ENCODE measurements at regions not wholly inside any gene's neighbourhood (a gene's known extent, or its start where the extent isn't known, plus 50 kb on each side); places are given as distances from the start of the nearest gene placed in this dataset.

DNA sequence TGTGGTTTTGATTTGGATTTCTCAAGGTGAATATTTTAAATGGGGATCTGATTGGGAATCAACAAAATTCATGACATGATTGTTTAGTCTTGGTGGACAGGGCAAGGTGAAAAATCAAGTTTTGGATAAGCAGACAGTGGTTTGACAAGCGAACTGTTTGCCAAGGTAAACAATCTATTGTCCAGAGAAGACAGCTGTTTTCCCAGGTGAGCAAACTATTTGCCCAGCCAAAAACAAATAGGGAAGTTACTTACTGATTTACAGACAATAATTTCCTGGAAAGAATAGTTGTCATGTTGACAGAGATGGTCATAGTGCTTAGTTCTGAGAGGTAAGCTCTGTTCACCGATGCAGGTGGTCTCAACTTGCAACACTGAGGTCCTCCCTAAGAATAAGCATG lies 94.0 kb upstream of the STEAP1B start:
- H3K36me3 ChIP-seq (ENCODE audit: control insufficient read depth, insufficient read depth, low read length) = no peaks in the 10 kb centered on the region
- H3K4me3 ChIP-seq (ENCODE audit: low read depth, low read length) = no peak overlapping the region
- ChIA-PET CTCF (interaction anchor here (1.1 to 1.4 kb wide), 2 partner anchors 34 to 493 kb away, joined by 3 read pairs; no protein-coding TSS in a partner anchor), POLR2A (no interaction called here)
- TF ChIP-seq, protein P1, sequence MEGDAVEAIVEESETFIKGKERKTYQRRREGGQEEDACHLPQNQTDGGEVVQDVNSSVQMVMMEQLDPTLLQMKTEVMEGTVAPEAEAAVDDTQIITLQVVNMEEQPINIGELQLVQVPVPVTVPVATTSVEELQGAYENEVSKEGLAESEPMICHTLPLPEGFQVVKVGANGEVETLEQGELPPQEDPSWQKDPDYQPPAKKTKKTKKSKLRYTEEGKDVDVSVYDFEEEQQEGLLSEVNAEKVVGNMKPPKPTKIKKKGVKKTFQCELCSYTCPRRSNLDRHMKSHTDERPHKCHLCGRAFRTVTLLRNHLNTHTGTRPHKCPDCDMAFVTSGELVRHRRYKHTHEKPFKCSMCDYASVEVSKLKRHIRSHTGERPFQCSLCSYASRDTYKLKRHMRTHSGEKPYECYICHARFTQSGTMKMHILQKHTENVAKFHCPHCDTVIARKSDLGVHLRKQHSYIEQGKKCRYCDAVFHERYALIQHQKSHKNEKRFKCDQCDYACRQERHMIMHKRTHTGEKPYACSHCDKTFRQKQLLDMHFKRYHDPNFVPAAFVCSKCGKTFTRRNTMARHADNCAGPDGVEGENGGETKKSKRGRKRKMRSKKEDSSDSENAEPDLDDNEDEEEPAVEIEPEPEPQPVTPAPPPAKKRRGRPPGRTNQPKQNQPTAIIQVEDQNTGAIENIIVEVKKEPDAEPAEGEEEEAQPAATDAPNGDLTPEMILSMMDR (IDR thresholded peaks at IDR 0.05; ENCODE audit: insufficient read depth, low read depth, low read length) = no peak
- DNase-seq (ENCODE audit: low read depth) = no peak
- H3K27me3 ChIP-seq (ENCODE audit: control insufficient read depth, insufficient read depth, low read length) = no peaks in the 10 kb centered on the region

DNA sequence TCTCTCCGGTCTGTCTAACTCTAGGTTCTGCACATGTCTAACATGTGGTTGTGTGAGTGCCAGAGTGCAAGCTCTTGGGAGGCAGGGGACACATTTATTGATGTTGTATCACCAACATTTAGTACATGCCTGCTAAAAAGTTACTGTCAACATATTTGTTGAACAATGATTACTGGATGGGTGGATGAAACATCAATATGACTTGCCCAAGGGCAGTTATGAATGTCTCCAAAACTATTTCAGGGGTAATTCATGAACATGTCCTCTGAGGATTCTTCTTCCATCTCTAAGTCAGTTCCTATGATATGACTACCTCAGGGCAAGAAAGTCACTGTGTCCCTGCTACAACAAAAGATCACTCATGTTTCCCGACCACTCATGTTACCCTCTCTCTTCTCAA lies 91.3 kb upstream of the STEAP1B start:
- Histone ChIP-seq H3K27me3 (ENCODE audit: control insufficient read depth, insufficient read depth, low read length) (no peaks in the 10 kb centered on the region), H3K36me3 (ENCODE audit: control insufficient read depth, insufficient read depth, low read length) (no peaks in the 10 kb centered on the region), H3K4me3 (ENCODE audit: low read depth, low read length) (no peak overlapping the region)
- POLR2A ChIA-PET = no interaction called here
- TF ChIP-seq, protein P1 (IDR thresholded peaks at IDR 0.05; ENCODE audit: insufficient read depth, low read depth, low read length) = no peak
- DNase-seq (ENCODE audit: low read depth) = no peak
- CTCF ChIA-PET = no interaction called here

- H3K4me3 ChIP-seq (ENCODE audit: low read depth, low read length) = no peak overlapping the region
- ChIA-PET POLR2A (interaction anchor here (0.6 kb wide), 1 partner anchor 130 kb away, joined by 6 read pairs; no protein-coding TSS in a partner anchor), CTCF (interaction anchor here (0.6 to 1.9 kb wide), 3 partner anchors 30 to 139 kb away, joined by 3 to 4 read pairs (median 3); no protein-coding TSS in a partner anchor)
- H3K27me3 ChIP-seq (ENCODE audit: control insufficient read depth, insufficient read depth, low read length) = no peaks in the 10 kb centered on the region
- no peaks in the 10 kb centered on the region for H3K36me3 ChIP-seq (ENCODE audit: control insufficient read depth, insufficient read depth, low read length)
- DNase-seq (ENCODE audit: low read depth) = no peak
- TF ChIP-seq, protein P1 (IDR thresholded peaks at IDR 0.05; ENCODE audit: insufficient read depth, low read depth, low read length) = no peak
These were observed 89.7 kb upstream of the STEAP1B start for GRCh38 chr7:22589641-22590201.

- H3K4me3 ChIP-seq (ENCODE audit: low read depth, low read length) = no peak overlapping the region
- DNase-seq (ENCODE audit: low read depth) = no peak
- TF ChIP-seq, protein P1 (IDR thresholded peaks at IDR 0.05; ENCODE audit: insufficient read depth, low read depth, low read length) = no peak
- no peaks in the 10 kb centered on the region for H3K36me3 ChIP-seq (ENCODE audit: control insufficient read depth, insufficient read depth, low read length)
- CTCF ChIA-PET = interaction anchor here (1.1 to 3.9 kb wide), 4 partner anchors 46 to 140 kb away, joined by 3 to 23 read pairs (median 4); partner anchors contain the start of gene IL6
- POLR2A ChIA-PET = no interaction called here
- no peaks in the 10 kb centered on the region for H3K27me3 ChIP-seq (ENCODE audit: control insufficient read depth, insufficient read depth, low read length)
These were observed 88.4 kb upstream of the STEAP1B start for GRCh38 chr7:22588351-22588750.

- Histone ChIP-seq H3K27me3 (ENCODE audit: control insufficient read depth, insufficient read depth, low read length) (no peaks in the 10 kb centered on the region), H3K36me3 (ENCODE audit: control insufficient read depth, insufficient read depth, low read length) (no peaks in the 10 kb centered on the region), H3K4me3 (ENCODE audit: low read depth, low read length) (no peak overlapping the region)
- DNase-seq (ENCODE audit: low read depth) = no peak
- POLR2A ChIA-PET = no interaction called here
- CTCF ChIA-PET = interaction anchor here (0.6 to 3.9 kb wide), 10 partner anchors 9 to 195 kb away, joined by 3 to 23 read pairs (median 6); no protein-coding TSS in a partner anchor
- TF ChIP-seq, protein P1 (IDR thresholded peaks at IDR 0.05; ENCODE audit: insufficient read depth, low read depth, low read length) = no peak
These were observed 87.3 kb upstream of the STEAP1B start for GRCh38 chr7:22587322-22587721.

Measured in BJ (cell line).